Kidney epithelial cell (primary cell): ENCODE measurements at regions not wholly inside any gene's neighbourhood (a gene's known extent, or its start where the extent isn't known, plus 50 kb on each side); places are given as distances from the start of the nearest gene placed in this dataset.

Experiments
- DNase-seq: peaks from one replicate; pipeline ENCODE4 v3.0.0-alpha.2; 2010; ENCODE audit warnings: low read depth
- H3K27me3 ChIP-seq: 2 replicates; pipeline ENCODE4 v1.6.0; 2011; ENCODE audit warnings: low read length; ENCODE audit not compliant: control insufficient read depth, insufficient read depth
- H3K36me3 ChIP-seq: 2 replicates; pipeline ENCODE4 v1.5.1; 2011; ENCODE audit warnings: low read length; ENCODE audit not compliant: control insufficient read depth, insufficient read depth
- H3K4me3 ChIP-seq: 2 replicates; pipeline ENCODE4 v1.5.1; 2011; ENCODE audit warnings: low read depth, mild to moderate bottlenecking, control low read depth, low read length
- CTCF ChIP-seq: IDR thresholded peaks from 2 replicates; pipeline ENCODE4 v1.5.1; 2011; ENCODE audit warnings: mild to moderate bottlenecking, moderate library complexity, low read length, control low read depth, inconsistent platforms; ENCODE audit not compliant: insufficient read depth, poor library complexity, severe bottlenecking

GRCh38 chr16:86375851-86376250 is 134.5 kb upstream of the FOXF1 start:
- Histone ChIP-seq H3K4me3 (no peak overlapping the region), H3K36me3 (no peaks in the 10 kb centered on the region), H3K27me3 (no peaks in the 10 kb centered on the region)
- no peak for TF ChIP-seq CTCF
- DNase-seq = no peak

- Histone ChIP-seq H3K4me3 (no peak overlapping the region), H3K27me3 (no peaks in the 10 kb centered on the region), H3K36me3 (no peaks in the 10 kb centered on the region)
- DNase-seq = no peak
- TF ChIP-seq CTCF = no peak
These were observed 133.5 kb upstream of the FOXF1 start for GRCh38 chr16:86376837-86377236.

GRCh38 chr16:86377251-86378022 is 132.9 kb upstream of the FOXF1 start:
- no peak for TF ChIP-seq CTCF
- Histone ChIP-seq H3K36me3 (no peaks in the 10 kb centered on the region), H3K4me3 (no peak overlapping the region), H3K27me3 (no peaks in the 10 kb centered on the region)
- no peak for DNase-seq

- no peak for DNase-seq
- TF ChIP-seq CTCF = no peak
- Histone ChIP-seq H3K4me3 (no peak overlapping the region), H3K27me3 (no peaks in the 10 kb centered on the region), H3K36me3 (no peaks in the 10 kb centered on the region)
These were observed 132.2 kb upstream of the FOXF1 start for GRCh38 chr16:86378128-86378527.

GRCh38 chr16:86378831-86379504 is 131.4 kb upstream of the FOXF1 start:
- Histone ChIP-seq H3K36me3 (no peaks in the 10 kb centered on the region), H3K27me3 (no peaks in the 10 kb centered on the region), H3K4me3 (no peak overlapping the region)
- TF ChIP-seq CTCF = no peak
- DNase-seq = no peak

GRCh38 chr16:86379505-86379846 is 130.9 kb upstream of the FOXF1 start:
- Histone ChIP-seq H3K27me3 (no peaks in the 10 kb centered on the region), H3K36me3 (no peaks in the 10 kb centered on the region), H3K4me3 (no peak overlapping the region)
- TF ChIP-seq CTCF = no peak
- DNase-seq = no peak
